Right lobe of liver (tissue), 6 donors: ENCODE measurements at regions not wholly inside any gene's neighbourhood (a gene's known extent, or its start where the extent isn't known, plus 50 kb on each side); places are given as distances from the start of the nearest gene placed in this dataset.

Experiments
- ATAC-seq, 4 donors: fragments of 200-7000 bp; cut with Tn5 transposase; one replicate each; pipeline ENCODE4 v1.9.1; 2020; ENCODE audit warnings: mild to moderate bottlenecking in 4 of 4, moderate library complexity in 4 of 4
- DNase-seq, 3 donors: peaks; one replicate each; pipeline ENCODE4 v3.0.0-alpha.2; 2020
- H3K27ac ChIP-seq, 3 donors: fragments of 200-600 bp; one replicate each; pipeline ENCODE4 v1.8.0; 2022
- H3K27me3 ChIP-seq, 2 donors: fragments of 200-600 bp; one replicate each; pipeline ENCODE4 v1.8.0; 2022
- H3K36me3 ChIP-seq, 4 donors: fragments of 200-600 bp; sonication (generic) in 1 of 4; one replicate each; pipeline versions ENCODE4 v1.5.1 to v1.8.0; 2017 to 2022; ENCODE audit warnings: control low read depth in 1 of 4
- H3K4me1 ChIP-seq, 4 donors: fragments of 200-600 bp; sonication (generic) in 1 of 4; one replicate each; pipeline versions ENCODE4 v1.5.1 to v1.8.0; 2017 to 2022; ENCODE audit warnings: control low read depth in 1 of 4
- H3K4me3 ChIP-seq, 3 donors: fragments of 200-600 bp; one replicate each; pipeline ENCODE4 v1.8.0; 2022
- H3K9me3 ChIP-seq, 4 donors: fragments of 200-600 bp; sonication (generic) in 1 of 4; one replicate each; pipeline versions ENCODE4 v1.5.1 to v1.8.0; 2017 to 2022; ENCODE audit warnings: control low read depth in 1 of 4
- CTCF ChIP-seq, 4 donors: fragments of 200-600 bp in 3 of 4; fragments of 450-650 bp in 1 of 4; IDR thresholded peaks; one replicate each; pipeline versions ENCODE4 v1.5.1 to v1.8.0; 2016 to 2022; ENCODE audit warnings: antibody characterized with exemption in 4 of 4, mild to moderate bottlenecking in 2 of 4
- POLR2A ChIP-seq: fragments of 450-650 bp; IDR thresholded peaks from one replicate; pipeline ENCODE4 v1.6.1; 2017; ENCODE audit warnings: antibody characterized with exemption, mild to moderate bottlenecking
- WGBS: methylation state at CpG from one replicate; pipeline ENCODE4 v1.1.6; 2018; ENCODE audit warnings: low coverage, low lambda C conversion rate; ENCODE audit not compliant: insufficient coverage; ENCODE audit errors: missing lambda C conversion rate; 5-methylcytosine and 5-hydroxymethylcytosine counted together
- intact Hi-C, 2 donors: fragments of 100-400 bp; cut with DNase I; formaldehyde crosslinking; loops; one replicate each; pipeline versions ENCODE4 v1.11.2 to v1.14.1; 2022
- donor health status: DM: no; HTN: yes; CAD: no.
- donor health status: DM: no; HTN: no; CAD: no.
- donor health status: DM: no; HTN: no; CAD: no.
- donor health status: DM: no; HTN: yes; CAD: no.
- donor health status: DM: no; HTN: yes; CAD: no.

GRCh38 chr14:61211476-61212255 is 69.5 kb downstream of the TMEM30B start:
- Histone ChIP-seq H3K27me3 (no peaks in the 10 kb centered on the region), H3K4me3 (no peak overlapping the region), H3K36me3 (no peaks in the 10 kb centered on the region), H3K27ac (no peak overlapping the region), H3K9me3 (no peaks in the 10 kb centered on the region), H3K4me1 (no peaks in the 10 kb centered on the region)
- WGBS: 66% methylated on average over 9 of the region's 9 CpGs
- TF ChIP-seq POLR2A: no peak
- TF ChIP-seq CTCF (IDR thresholded peaks at IDR 0.05): no peak
- DNase-seq (no peak), ATAC-seq (no peak)
- intact Hi-C loops: no loop called here

GRCh38 chr14:61203081-61203753 is 77.9 kb downstream of the TMEM30B start:
- WGBS: 45% methylated on average over 7 of the region's 10 CpGs
- TF ChIP-seq POLR2A (no peak), CTCF (IDR thresholded peaks at IDR 0.05) (no peak)
- DNase-seq: no peak

DNA sequence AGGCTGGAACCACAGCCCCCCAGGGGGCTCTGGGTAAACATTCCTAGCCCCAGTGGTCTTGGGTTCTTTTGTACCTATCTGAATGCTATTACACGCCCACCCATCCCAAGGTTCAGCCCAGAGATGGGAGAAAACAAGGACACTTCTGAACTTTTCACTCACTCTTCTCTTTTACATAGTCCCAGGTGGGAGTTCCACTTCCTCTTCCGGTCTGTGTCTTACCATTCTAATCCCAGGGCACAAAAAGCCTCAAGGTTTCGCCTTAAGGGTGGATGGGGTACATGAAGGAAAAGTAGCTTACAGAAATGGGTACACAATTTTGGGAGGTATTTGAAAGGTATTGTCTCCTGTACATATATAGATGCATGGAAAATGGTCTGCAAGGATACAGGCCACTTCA is 79.0 kb downstream of the TMEM30B start:
- Histone ChIP-seq H3K27me3 (peaks cover 0 to 3% of the 10 kb centered on the region in 2 donors), H3K27ac (no peak overlapping the region), H3K9me3 (no peaks in the 10 kb centered on the region), H3K4me1 (no peaks in the 10 kb centered on the region), H3K4me3 (no peak overlapping the region), H3K36me3 (no peaks in the 10 kb centered on the region)
- DNase-seq: no peak
- TF ChIP-seq CTCF (IDR thresholded peaks at IDR 0.05): no peak
- TF ChIP-seq POLR2A: no peak
- 53% methylated on average over 3 of the region's 3 CpGs for WGBS
- intact Hi-C loops: no loop called here
- ATAC-seq: no peak

More at GRCh38 chr14:61203081-61203753, 77.9 kb downstream of the TMEM30B start:
- H3K27ac ChIP-seq: no peak overlapping the region
- ATAC-seq: no peak
- H3K9me3 ChIP-seq: no peaks in the 10 kb centered on the region
- H3K4me1 ChIP-seq: no peaks in the 10 kb centered on the region
- H3K27me3 ChIP-seq: peaks cover 0 to 3% of the 10 kb centered on the region in 2 donors
- no peaks in the 10 kb centered on the region for H3K36me3 ChIP-seq
- intact Hi-C loops: no loop called here
- H3K4me3 ChIP-seq: no peak overlapping the region

GRCh38 chr14:61201171-61201570 is 80.0 kb downstream of the TMEM30B start:
- no peak for TF ChIP-seq CTCF (IDR thresholded peaks at IDR 0.05)
- no peak for TF ChIP-seq POLR2A
- Histone ChIP-seq H3K27ac (no peak overlapping the region), H3K9me3 (no peaks in the 10 kb centered on the region), H3K36me3 (no peaks in the 10 kb centered on the region), H3K4me3 (no peak overlapping the region), H3K27me3 (peaks cover 0 to 3% of the 10 kb centered on the region in 2 donors), H3K4me1 (no peaks in the 10 kb centered on the region)
- ATAC-seq (no peak), DNase-seq (no peak)
- 46% methylated on average over 3 of the region's 3 CpGs for WGBS
- intact Hi-C loops: no loop called here
